ENCODE measurements at regions not wholly inside any gene's neighbourhood (a gene's known extent, or its start where the extent isn't known, plus 50 kb on each side); places are given as distances from the start of the nearest gene placed in this dataset.

- TF ChIP-seq CTCF (IDR thresholded peaks at IDR 0.05): no peak
- no peak for TF ChIP-seq POLR2AphosphoS5 (IDR thresholded peaks at IDR 0.05)
- TF ChIP-seq POLR2A (IDR thresholded peaks at IDR 0.05): no peak
- H3K36me3 ChIP-seq: no peaks in the 10 kb centered on the region
- no peaks in the 10 kb centered on the region for H3K4me1 ChIP-seq
- H3K9me3 ChIP-seq: no peaks in the 10 kb centered on the region
- H3K27ac ChIP-seq: no peak overlapping the region
- H3K27me3 ChIP-seq: no peaks in the 10 kb centered on the region
- intact Hi-C loops (cut with DNase I; ENCODE audit: low total_unique reads): no loop called here
- H3K4me3 ChIP-seq: no peak overlapping the region
- no peak for DNase-seq (ENCODE audit: low spot score in 2 of 2)
Observed at GRCh38 chr7:94206295-94206694, 188.4 kb upstream of the COL1A2 start.

- intact Hi-C loops (cut with DNase I; ENCODE audit: low total_unique reads): no loop called here
Observed at GRCh38 chr7:94212160-94212559, 182.5 kb upstream of the COL1A2 start.

GRCh38 chr7:94216944-94217461, 177.7 kb upstream of the COL1A2 start:
- H3K36me3 ChIP-seq: no peaks in the 10 kb centered on the region
- H3K27me3 ChIP-seq: no peaks in the 10 kb centered on the region
- TF ChIP-seq CTCF (IDR thresholded peaks at IDR 0.05) (peak in 1 of 3 donors; percentile 13), POLR2A (IDR thresholded peaks at IDR 0.05) (no peak), POLR2AphosphoS5 (IDR thresholded peaks at IDR 0.05) (peak in 1 of 3 donors; percentile 48)
- DNase-seq (ENCODE audit: low spot score in 2 of 2): no peak
- intact Hi-C loops (cut with DNase I; ENCODE audit: low total_unique reads): no loop called here
- H3K9me3 ChIP-seq: no peaks in the 10 kb centered on the region
- H3K4me1 ChIP-seq: no peaks in the 10 kb centered on the region
- no peak overlapping the region for H3K4me3 ChIP-seq
- no peak overlapping the region for H3K27ac ChIP-seq

More at GRCh38 chr7:94212160-94212559, 182.5 kb upstream of the COL1A2 start:
- no peaks in the 10 kb centered on the region for H3K9me3 ChIP-seq
- DNase-seq (ENCODE audit: low spot score in 2 of 2): no peak
- H3K27ac ChIP-seq: no peak overlapping the region
- no peaks in the 10 kb centered on the region for H3K27me3 ChIP-seq
- H3K36me3 ChIP-seq: no peaks in the 10 kb centered on the region
- no peaks in the 10 kb centered on the region for H3K4me1 ChIP-seq
- TF ChIP-seq CTCF (IDR thresholded peaks at IDR 0.05) (no peak), POLR2A (IDR thresholded peaks at IDR 0.05) (no peak), POLR2AphosphoS5 (IDR thresholded peaks at IDR 0.05) (no peak)
- no peak overlapping the region for H3K4me3 ChIP-seq

GRCh38 chr7:94217766-94218165, 176.9 kb upstream of the COL1A2 start:
- Histone ChIP-seq H3K4me1 (no peaks in the 10 kb centered on the region), H3K9me3 (no peaks in the 10 kb centered on the region), H3K27ac (no peak overlapping the region), H3K4me3 (no peak overlapping the region), H3K27me3 (no peaks in the 10 kb centered on the region), H3K36me3 (no peaks in the 10 kb centered on the region)
- intact Hi-C loops (cut with DNase I; ENCODE audit: low total_unique reads): no loop called here
- DNase-seq (ENCODE audit: low spot score in 2 of 2): no peak
- TF ChIP-seq POLR2AphosphoS5 (IDR thresholded peaks at IDR 0.05): no peak

- intact Hi-C loops (cut with DNase I; ENCODE audit: low total_unique reads): no loop called here
- Histone ChIP-seq H3K27ac (no peak overlapping the region), H3K9me3 (no peaks in the 10 kb centered on the region), H3K27me3 (no peaks in the 10 kb centered on the region), H3K4me1 (no peaks in the 10 kb centered on the region), H3K36me3 (no peaks in the 10 kb centered on the region), H3K4me3 (no peak overlapping the region)
- no peak for TF ChIP-seq POLR2AphosphoS5 (IDR thresholded peaks at IDR 0.05)
- TF ChIP-seq CTCF (IDR thresholded peaks at IDR 0.05): no peak
- TF ChIP-seq POLR2A (IDR thresholded peaks at IDR 0.05): no peak
- DNase-seq (ENCODE audit: low spot score in 2 of 2): no peak
Observed at GRCh38 chr7:94222516-94222915, 172.2 kb upstream of the COL1A2 start.

Data from breast epithelium (tissue), 4 donors.